Testis (tissue), 2 donors: ENCODE measurements at regions not wholly inside any gene's neighbourhood (a gene's known extent, or its start where the extent isn't known, plus 50 kb on each side); places are given as distances from the start of the nearest gene placed in this dataset.

Experiments
- DNase-seq: peaks from one replicate; pipeline ENCODE4 v3.0.0-alpha.2; 2019
- H3K27ac ChIP-seq, 2 donors: fragments of 200-600 bp; sonication (generic); one replicate each; pipeline ENCODE4 v1.5.1; 2019
- H3K27me3 ChIP-seq: fragments of 200-600 bp; sonication (generic); one replicate; pipeline ENCODE4 v1.5.1; 2019
- H3K36me3 ChIP-seq: fragments of 200-600 bp; sonication (generic); one replicate; pipeline ENCODE4 v1.5.1; 2017; ENCODE audit warnings: low read depth; ENCODE audit errors: missing control alignments
- H3K4me1 ChIP-seq: fragments of 200-600 bp; sonication (generic); one replicate; pipeline ENCODE4 v1.5.1; 2019
- H3K4me3 ChIP-seq, 2 donors: fragments of 200-600 bp; sonication (generic); one replicate each; pipeline ENCODE4 v1.5.1; 2017 to 2019
- H3K9me3 ChIP-seq: fragments of 200-600 bp; sonication (generic); one replicate; pipeline ENCODE4 v1.5.1; 2017
- CTCF ChIP-seq, 3 experiments: fragments of 450-650 bp in 2 of 3; fragments of 200-600 bp in 1 of 3; sonication (generic) in 1 of 3; IDR thresholded peaks; one replicate each; pipeline ENCODE4 v1.5.1; 2016 to 2019; ENCODE audit warnings: antibody characterized with exemption in 3 of 3, mild to moderate bottlenecking in 2 of 3, moderate library complexity in 1 of 3
- POLR2A ChIP-seq: fragments of 450-650 bp; IDR thresholded peaks from one replicate; pipeline ENCODE4 v1.6.1; 2017; ENCODE audit warnings: antibody characterized with exemption, mild to moderate bottlenecking, moderate library complexity
- WGBS, 2 donors: methylation state at CpG; one replicate each; pipeline ENCODE4 v1.1.5; 2018; 5-methylcytosine and 5-hydroxymethylcytosine counted together
- intact Hi-C: fragments of 100-400 bp; cut with DNase I; formaldehyde crosslinking; loops from one replicate; pipeline ENCODE4 v1.15.1; 2023; ENCODE audit warnings: low total_unique reads

GRCh38 chr2:9779596-9780264 is 63.5 kb upstream of the TAF1B start:
- DNase-seq, result no peak
- Histone ChIP-seq H3K27me3 (no peaks in the 10 kb centered on the region), H3K4me1 (no peaks in the 10 kb centered on the region), H3K36me3 (no peaks in the 10 kb centered on the region), H3K27ac (no peak overlapping the region), H3K4me3 (no peak overlapping the region), H3K9me3 (no peaks in the 10 kb centered on the region)
- 92 to 95% methylated on average over 10 to 14 of the region's 14 CpGs for WGBS, 2 donors
- TF ChIP-seq CTCF (IDR thresholded peaks at IDR 0.05), result no peak
- no peak for TF ChIP-seq POLR2A
- intact Hi-C loops, result no loop called here

- no peak for TF ChIP-seq POLR2A
- TF ChIP-seq CTCF (IDR thresholded peaks at IDR 0.05), result no peak
- WGBS, 2 donors, result 89 to 90% methylated on average over 10 of the region's 10 CpGs
- intact Hi-C loops, result no loop called here
Measured at GRCh38 chr2:9780368-9781130, 62.7 kb upstream of the TAF1B start.

GRCh38 chr2:9781252-9781651 is 62.0 kb upstream of the TAF1B start:
- TF ChIP-seq CTCF (IDR thresholded peaks at IDR 0.05), result no peak
- no peak for TF ChIP-seq POLR2A
- Histone ChIP-seq H3K4me1 (no peaks in the 10 kb centered on the region), H3K36me3 (no peaks in the 10 kb centered on the region), H3K27me3 (no peaks in the 10 kb centered on the region), H3K27ac (no peak overlapping the region), H3K4me3 (no peak overlapping the region), H3K9me3 (no peaks in the 10 kb centered on the region)
- 93 to 95% methylated on average over 9 of the region's 9 CpGs for WGBS, 2 donors
- DNase-seq, result no peak
- intact Hi-C loops, result no loop called here

More at GRCh38 chr2:9780368-9781130, 62.7 kb upstream of the TAF1B start:
- H3K27me3 ChIP-seq, result no peaks in the 10 kb centered on the region
- DNase-seq, result no peak
- H3K4me1 ChIP-seq, result no peaks in the 10 kb centered on the region
- H3K36me3 ChIP-seq, result no peaks in the 10 kb centered on the region
- H3K4me3 ChIP-seq, result no peak overlapping the region
- no peak overlapping the region for H3K27ac ChIP-seq
- H3K9me3 ChIP-seq, result no peaks in the 10 kb centered on the region

- H3K36me3 ChIP-seq, result no peaks in the 10 kb centered on the region
- WGBS, 2 donors, result 75 to 88% methylated on average over 8 of the region's 8 CpGs
- no peaks in the 10 kb centered on the region for H3K4me1 ChIP-seq
- no peak overlapping the region for H3K27ac ChIP-seq
- H3K27me3 ChIP-seq, result no peaks in the 10 kb centered on the region
- TF ChIP-seq POLR2A (no peak), CTCF (IDR thresholded peaks at IDR 0.05) (no peak)
- H3K4me3 ChIP-seq, result no peak overlapping the region
- H3K9me3 ChIP-seq, result no peaks in the 10 kb centered on the region
- intact Hi-C loops, result no loop called here
- DNase-seq, result no peak
Measured at GRCh38 chr2:9782197-9782719, 61.0 kb upstream of the TAF1B start.
